ENCODE measurements at regions not wholly inside any gene's neighbourhood (a gene's known extent, or its start where the extent isn't known, plus 50 kb on each side); places are given as distances from the start of the nearest gene placed in this dataset.

DNA sequence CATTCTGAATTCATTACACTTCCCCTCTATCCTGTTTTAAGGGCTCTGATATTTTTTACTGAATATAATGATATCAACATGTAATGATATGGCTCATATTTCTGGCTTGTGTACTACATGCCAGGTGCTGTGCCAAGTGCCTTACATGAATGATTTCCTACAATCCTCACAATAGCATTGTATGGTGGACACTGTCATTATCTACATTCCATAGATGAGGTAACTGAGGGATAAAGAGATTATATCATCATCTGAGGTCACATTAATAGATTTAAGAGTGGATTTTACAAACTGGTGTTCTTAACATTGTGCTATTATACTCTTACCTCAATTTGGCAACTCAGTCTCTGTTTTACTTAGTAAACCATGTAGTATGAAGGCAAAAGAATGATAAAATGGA lies 502.0 kb downstream of the LIG4 start:
- TF ChIP-seq SMAD3 (CRISPR knock-in tag; IDR thresholded peaks at IDR 0.05; ENCODE audit: borderline replicate concordance) (no peak), CTCF (IDR thresholded peaks at IDR 0.05) (no peak)
